GM21717 (cell line): ENCODE measurements at regions not wholly inside any gene's neighbourhood (a gene's known extent, or its start where the extent isn't known, plus 50 kb on each side); places are given as distances from the start of the nearest gene placed in this dataset.
A peak's percentile ranks its signal among the peaks of the same experiment; 100 is the strongest.
"Not testable (repeated sequence)": the region's sequence is repeated elsewhere in the genome, so short reads cannot be mapped to it uniquely, and the experiment has no call there.

Experiments
- ATAC-seq: cut with Tn5 transposase; IDR thresholded peaks from one replicate; pipeline ENCODE4 v1.9.1; 2021; ENCODE audit warnings: mild to moderate bottlenecking, moderate library complexity; ENCODE audit not compliant: unreplicated experiment

- ATAC-seq, result not testable (repeated sequence)
These were observed 824.7 kb downstream of the LRRTM4 start for GRCh38 chr2:76697439-76697838.

GRCh38 chr2:76692908-76693307 lies 829.3 kb downstream of the LRRTM4 start:
- no peak for ATAC-seq

GRCh38 chr2:76688732-76689131 lies 833.4 kb downstream of the LRRTM4 start:
- ATAC-seq, result no peak

- ATAC-seq, result no peak
These were observed 834.3 kb downstream of the LRRTM4 start for GRCh38 chr2:76687923-76688322.

- no peak for ATAC-seq
These were observed 837.4 kb downstream of the LRRTM4 start for GRCh38 chr2:76684756-76685155.

- no peak for ATAC-seq
These were observed 843.2 kb downstream of the LRRTM4 start for GRCh38 chr2:76679025-76679396.

GRCh38 chr2:76678383-76679024 lies 843.7 kb downstream of the LRRTM4 start:
- ATAC-seq, result no peak

- ATAC-seq, result no peak
These were observed 847.0 kb downstream of the LRRTM4 start for GRCh38 chr2:76675212-76675611.

GRCh38 chr2:76672798-76673197 lies 849.4 kb downstream of the LRRTM4 start:
- no peak for ATAC-seq

- no peak for ATAC-seq
These were observed 852.2 kb downstream of the LRRTM4 start for GRCh38 chr2:76669966-76670465.

- no peak for ATAC-seq
These were observed 853.9 kb downstream of the LRRTM4 start for GRCh38 chr2:76668279-76668678.

GRCh38 chr2:76667821-76668271 lies 854.3 kb downstream of the LRRTM4 start:
- no peak for ATAC-seq

GRCh38 chr2:76642129-76642528 lies 880.0 kb downstream of the LRRTM4 start:
- ATAC-seq, result no peak

GRCh38 chr2:76641506-76641905 lies 880.7 kb downstream of the LRRTM4 start:
- ATAC-seq, result no peak

GRCh38 chr2:76640905-76641304 lies 881.3 kb downstream of the LRRTM4 start:
- ATAC-seq, result no peak

- no peak for ATAC-seq
These were observed 883.0 kb downstream of the LRRTM4 start for GRCh38 chr2:76639171-76639680.

GRCh38 chr2:76633276-76633921 lies 888.8 kb downstream of the LRRTM4 start:
- ATAC-seq, result no peak

GRCh38 chr2:76625101-76625500 lies 897.1 kb downstream of the LRRTM4 start:
- no peak for ATAC-seq

GRCh38 chr2:76613330-76613729 lies 902.6 kb upstream of the GCFC2 start:
- ATAC-seq, result no peak

GRCh38 chr2:76612764-76613163 lies 902.0 kb upstream of the GCFC2 start:
- ATAC-seq, result no peak

- no peak for ATAC-seq
These were observed 899.7 kb upstream of the GCFC2 start for GRCh38 chr2:76610451-76610850.

GRCh38 chr2:76599732-76600368 lies 889.1 kb upstream of the GCFC2 start:
- peak; percentile 96 for ATAC-seq
